ENCODE measurements at regions not wholly inside any gene's neighbourhood (a gene's known extent, or its start where the extent isn't known, plus 50 kb on each side); places are given as distances from the start of the nearest gene placed in this dataset.

DNA sequence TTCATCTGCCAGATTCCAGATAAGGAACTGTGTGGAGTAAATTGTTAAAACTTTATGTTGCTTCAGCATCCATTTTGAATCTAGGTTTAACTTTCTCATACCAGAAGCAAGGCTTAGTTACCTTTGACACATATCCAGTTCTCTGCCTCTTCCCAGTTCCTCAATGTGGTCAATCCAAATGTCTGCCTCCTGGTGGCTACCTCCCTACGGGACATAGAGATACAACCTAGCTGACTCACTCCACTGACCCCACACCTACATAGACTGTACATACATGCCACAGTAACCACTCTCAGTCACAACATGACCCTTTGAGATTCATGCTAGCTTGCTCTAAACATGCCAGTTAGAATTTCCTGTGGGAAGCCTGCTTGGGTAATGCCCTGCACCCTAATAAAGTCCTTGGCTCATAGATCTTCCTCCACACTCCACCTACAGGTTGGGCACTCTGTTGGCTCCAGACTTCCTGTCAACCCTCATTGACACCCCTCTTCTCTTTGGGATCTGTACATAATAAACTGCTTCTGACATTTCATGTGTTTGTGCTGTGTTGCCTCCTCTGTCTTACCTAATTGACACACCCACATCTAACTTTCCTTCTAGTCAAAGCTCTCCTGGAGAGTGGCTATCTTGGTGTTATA is 278.1 kb downstream of the HTR7 start:
- TF ChIP-seq EZH2 (IDR thresholded peaks at IDR 0.05; ENCODE audit: insufficient read depth, low read length): no peak
- TF ChIP-seq, protein P1, sequence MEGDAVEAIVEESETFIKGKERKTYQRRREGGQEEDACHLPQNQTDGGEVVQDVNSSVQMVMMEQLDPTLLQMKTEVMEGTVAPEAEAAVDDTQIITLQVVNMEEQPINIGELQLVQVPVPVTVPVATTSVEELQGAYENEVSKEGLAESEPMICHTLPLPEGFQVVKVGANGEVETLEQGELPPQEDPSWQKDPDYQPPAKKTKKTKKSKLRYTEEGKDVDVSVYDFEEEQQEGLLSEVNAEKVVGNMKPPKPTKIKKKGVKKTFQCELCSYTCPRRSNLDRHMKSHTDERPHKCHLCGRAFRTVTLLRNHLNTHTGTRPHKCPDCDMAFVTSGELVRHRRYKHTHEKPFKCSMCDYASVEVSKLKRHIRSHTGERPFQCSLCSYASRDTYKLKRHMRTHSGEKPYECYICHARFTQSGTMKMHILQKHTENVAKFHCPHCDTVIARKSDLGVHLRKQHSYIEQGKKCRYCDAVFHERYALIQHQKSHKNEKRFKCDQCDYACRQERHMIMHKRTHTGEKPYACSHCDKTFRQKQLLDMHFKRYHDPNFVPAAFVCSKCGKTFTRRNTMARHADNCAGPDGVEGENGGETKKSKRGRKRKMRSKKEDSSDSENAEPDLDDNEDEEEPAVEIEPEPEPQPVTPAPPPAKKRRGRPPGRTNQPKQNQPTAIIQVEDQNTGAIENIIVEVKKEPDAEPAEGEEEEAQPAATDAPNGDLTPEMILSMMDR (IDR thresholded peaks at IDR 0.05; ENCODE audit: insufficient read depth, low read depth, low read length): peak; percentile 34
- peaks cover 11% of the 10 kb centered on the region for H3K4me1 Mint-ChIP-seq (ENCODE audit: low read depth, unreplicated experiment)
- peaks cover 6% of the 10 kb centered on the region for H3K4me1 ChIP-seq (ENCODE audit: insufficient read depth, low read length)
- no peaks in the 10 kb centered on the region for H3K9me3 ChIP-seq (ENCODE audit: insufficient read depth, low read depth, low read length)
- no peaks in the 10 kb centered on the region for H3K36me3 Mint-ChIP-seq (ENCODE audit: low read depth, unreplicated experiment)
- H3K4me3 ChIP-seq (ENCODE audit: insufficient read depth, low read depth, low read length): no peak overlapping the region
- H3K79me2 ChIP-seq (ENCODE audit: insufficient read depth, low read length): no peaks in the 10 kb centered on the region
- no peak overlapping the region for H2AFZ ChIP-seq (ENCODE audit: low read depth, low read length)
- no peaks in the 10 kb centered on the region for H3K27me3 Mint-ChIP-seq (ENCODE audit: low read depth, unreplicated experiment)
- DNase-seq (ENCODE audit: low read depth) (peak; percentile 53), FAIRE-seq (no peak)
- no peak overlapping the region for H3K4me2 ChIP-seq (ENCODE audit: low read length)
- H4K20me1 ChIP-seq (ENCODE audit: insufficient read depth, low read length): no peaks in the 10 kb centered on the region
- H3K9me3 Mint-ChIP-seq (ENCODE audit: unreplicated experiment): no peaks in the 10 kb centered on the region
- H3K36me3 ChIP-seq (ENCODE audit: insufficient read depth, low read length): no peaks in the 10 kb centered on the region
- no peaks in the 10 kb centered on the region for H3K27me3 ChIP-seq (ENCODE audit: insufficient read depth, low read length)
- no peak overlapping the region for H3K9ac ChIP-seq (ENCODE audit: low read length)
- no peak overlapping the region for H3K27ac ChIP-seq (ENCODE audit: low read depth, low read length)
- no peak overlapping the region for H3K4me3 Mint-ChIP-seq (ENCODE audit: unreplicated experiment)
- peak overlapping the region; percentile 21 for H3K27ac Mint-ChIP-seq (ENCODE audit: unreplicated experiment)

DNA sequence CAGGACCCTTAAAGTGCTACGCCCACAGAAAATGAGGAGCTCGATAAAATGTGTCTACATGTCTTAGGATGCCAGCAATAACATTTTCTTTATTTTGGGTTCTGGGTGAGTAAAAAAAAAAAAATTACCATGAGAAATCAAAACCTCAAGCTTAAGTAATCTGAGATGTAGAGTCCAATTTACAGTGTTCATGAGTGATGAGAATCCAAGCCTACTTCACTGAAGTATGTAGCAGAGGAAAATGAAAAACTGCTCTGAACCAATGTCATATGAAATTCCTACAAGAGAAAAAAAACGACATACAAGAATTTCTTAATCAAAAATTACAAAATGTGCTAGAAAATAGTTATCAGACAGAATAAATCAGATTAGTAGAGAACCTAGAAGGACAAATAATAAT is 274.4 kb downstream of the HTR7 start:
- H3K4me3 Mint-ChIP-seq (ENCODE audit: unreplicated experiment): no peak overlapping the region
- H3K36me3 Mint-ChIP-seq (ENCODE audit: low read depth, unreplicated experiment): no peaks in the 10 kb centered on the region
- no peaks in the 10 kb centered on the region for H3K9me3 Mint-ChIP-seq (ENCODE audit: unreplicated experiment)
- H3K4me2 ChIP-seq (ENCODE audit: low read length): no peak overlapping the region
- H3K9me3 ChIP-seq (ENCODE audit: insufficient read depth, low read depth, low read length): no peaks in the 10 kb centered on the region
- DNase-seq (ENCODE audit: low read depth) (peak; percentile 76), FAIRE-seq (no peak)
- no peaks in the 10 kb centered on the region for H4K20me1 ChIP-seq (ENCODE audit: insufficient read depth, low read length)
- H3K36me3 ChIP-seq (ENCODE audit: insufficient read depth, low read length): no peaks in the 10 kb centered on the region
- peaks cover 24% of the 10 kb centered on the region for H3K4me1 ChIP-seq (ENCODE audit: insufficient read depth, low read length)
- no peaks in the 10 kb centered on the region for H3K79me2 ChIP-seq (ENCODE audit: insufficient read depth, low read length)
- TF ChIP-seq, protein P1 (IDR thresholded peaks at IDR 0.05; ENCODE audit: insufficient read depth, low read depth, low read length): no peak
- no peak for TF ChIP-seq EZH2 (IDR thresholded peaks at IDR 0.05; ENCODE audit: insufficient read depth, low read length)
- no peaks in the 10 kb centered on the region for H3K27me3 ChIP-seq (ENCODE audit: insufficient read depth, low read length)
- no peak overlapping the region for H3K27ac ChIP-seq (ENCODE audit: low read depth, low read length)
- H3K9ac ChIP-seq (ENCODE audit: low read length): no peak overlapping the region
- no peaks in the 10 kb centered on the region for H3K27me3 Mint-ChIP-seq (ENCODE audit: low read depth, unreplicated experiment)
- peaks cover 17% of the 10 kb centered on the region for H3K4me1 Mint-ChIP-seq (ENCODE audit: low read depth, unreplicated experiment)
- H2AFZ ChIP-seq (ENCODE audit: low read depth, low read length): no peak overlapping the region
- H3K27ac Mint-ChIP-seq (ENCODE audit: unreplicated experiment): no peak overlapping the region
- no peak overlapping the region for H3K4me3 ChIP-seq (ENCODE audit: insufficient read depth, low read depth, low read length)

DNA sequence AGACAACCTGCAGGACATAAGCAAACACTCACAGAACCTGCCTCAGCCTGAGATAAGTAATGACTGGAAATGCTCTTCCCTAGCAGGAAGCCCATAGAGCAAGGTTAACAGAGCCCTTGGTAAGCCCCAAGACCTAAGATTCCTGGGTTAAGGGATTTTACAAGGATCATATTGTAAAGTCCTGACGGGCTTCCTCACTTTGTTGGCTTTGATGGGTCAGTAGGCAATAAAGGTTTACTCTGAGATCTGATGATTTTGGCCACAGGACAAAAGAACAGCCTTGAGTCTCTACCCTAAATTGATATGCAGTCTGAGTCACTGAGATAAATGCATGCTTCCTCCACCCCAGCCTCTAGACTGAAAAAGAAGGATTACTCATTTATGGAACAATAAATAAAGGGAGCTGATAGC is 270.8 kb downstream of the HTR7 start:
- Histone ChIP-seq H3K79me2 (ENCODE audit: insufficient read depth, low read length) (no peaks in the 10 kb centered on the region), H3K4me3 (ENCODE audit: insufficient read depth, low read depth, low read length) (no peak overlapping the region), H3K27ac (ENCODE audit: low read depth, low read length) (peak overlapping the region; percentile 17), H3K9ac (ENCODE audit: low read length) (no peak overlapping the region), H3K4me2 (ENCODE audit: low read length) (peak overlapping the region; percentile 70), H2AFZ (ENCODE audit: low read depth, low read length) (no peak overlapping the region), H3K27me3 (ENCODE audit: insufficient read depth, low read length) (no peaks in the 10 kb centered on the region), H4K20me1 (ENCODE audit: insufficient read depth, low read length) (no peaks in the 10 kb centered on the region), H3K4me1 (ENCODE audit: insufficient read depth, low read length) (peaks cover 18% of the 10 kb centered on the region), H3K9me3 (ENCODE audit: insufficient read depth, low read depth, low read length) (no peaks in the 10 kb centered on the region), H3K36me3 (ENCODE audit: insufficient read depth, low read length) (no peaks in the 10 kb centered on the region)
- Mint-ChIP-seq H3K9me3 (ENCODE audit: unreplicated experiment) (no peaks in the 10 kb centered on the region), H3K4me1 (ENCODE audit: low read depth, unreplicated experiment) (peaks cover 8% of the 10 kb centered on the region), H3K36me3 (ENCODE audit: low read depth, unreplicated experiment) (no peaks in the 10 kb centered on the region), H3K27me3 (ENCODE audit: low read depth, unreplicated experiment) (peaks cover 3% of the 10 kb centered on the region), H3K4me3 (ENCODE audit: unreplicated experiment) (no peak overlapping the region), H3K27ac (ENCODE audit: unreplicated experiment) (no peak overlapping the region)
- DNase-seq (ENCODE audit: low read depth) (peak; percentile 95), FAIRE-seq (no peak)
- TF ChIP-seq, protein P1 (IDR thresholded peaks at IDR 0.05; ENCODE audit: insufficient read depth, low read depth, low read length): no peak
- TF ChIP-seq EZH2 (IDR thresholded peaks at IDR 0.05; ENCODE audit: insufficient read depth, low read length): no peak
